GM12878 (cell line): ENCODE measurements at regions not wholly inside any gene's neighbourhood (a gene's known extent, or its start where the extent isn't known, plus 50 kb on each side); places are given as distances from the start of the nearest gene placed in this dataset.

Experiments used
- ATAC-seq: fragments of 200-7000 bp; cut with Tn5 transposase; 3 replicates; pipeline ENCODE4 v1.9.1; 2020; ENCODE audit warnings: mild to moderate bottlenecking, moderate library complexity
- BruUV-seq: library from RNA; stranded (reverse); fragments of 400-500 nt; replicated peaks from 2 replicates; lab custom pipeline; 2021; lab: Mats Ljungman, UMichigan
- CTCF ChIA-PET: fragments of 300-600 bp; sonication (Branson Sonifier 250); formaldehyde crosslinking; extraction: SDS; loops from one replicate; lab custom pipeline; 2021; ENCODE audit warnings: inconsistent platforms; lab: Yijun Ruan, JAX
- POLR2A ChIA-PET: fragments of 350-600 bp; formaldehyde crosslinking; extraction: SDS; loops from one replicate; lab custom pipeline; 2021; ENCODE audit warnings: inconsistent platforms; lab: Charles Lee
- RAD21 ChIA-PET: fragments of 300-600 bp; sonication (Branson Sonifier 250); formaldehyde crosslinking; loops from one replicate; lab custom pipeline; 2023; ENCODE audit warnings: antibody characterized with exemption; ENCODE audit not compliant: unreplicated experiment; lab: Charles Lee
- SMC1A ChIA-PET: fragments of 300-600 bp; sonication (Branson Sonifier 250); formaldehyde crosslinking; loops from one replicate; lab custom pipeline; 2023; ENCODE audit not compliant: unreplicated experiment, uncharacterized antibody; lab: Charles Lee
- DNase-seq: peaks from one replicate; pipeline ENCODE4 v3.0.0-alpha.2; 2011; ENCODE audit warnings: low read depth, low spot score
- FAIRE-seq: peaks from 3 replicates; lab custom pipeline; 2011; peaks lifted over from hg19 to GRCh38; lab: Jason Lieb, UNC
- H2AFZ ChIP-seq: 2 replicates; pipeline ENCODE4 v1.6.0; 2011; ENCODE audit warnings: low read depth, low read length, control low read depth; ENCODE audit not compliant: control insufficient read depth
- H3K27ac ChIP-seq: 2 replicates; pipeline ENCODE4 v1.5.1; 2011; ENCODE audit warnings: control low read depth; ENCODE audit not compliant: control insufficient read depth, insufficient read depth
- H3K27me3 ChIP-seq, 2 experiments: replicated peaks in 1 of 2; 2 replicates each; pipeline versions ENCODE4 v1.6.0 to v1.6.1; 2011; ENCODE audit warnings: low read length in 1 of 2; ENCODE audit not compliant: control insufficient read depth in 2 of 2, insufficient read depth in 2 of 2
- H3K36me3 ChIP-seq, 2 experiments: 2 replicates each; pipeline ENCODE4 v1.5.1; 2011; ENCODE audit warnings: low read length in 1 of 2; ENCODE audit not compliant: control insufficient read depth in 2 of 2, insufficient read depth in 2 of 2
- H3K4me1 ChIP-seq: 2 replicates; pipeline ENCODE4 v1.6.1; 2011; ENCODE audit warnings: mild to moderate bottlenecking, low read length, moderate library complexity, mixed read lengths; ENCODE audit not compliant: control insufficient read depth, insufficient read depth
- H3K4me2 ChIP-seq: 2 replicates; pipeline ENCODE4 v1.6.0; 2011; ENCODE audit warnings: control low read depth; ENCODE audit not compliant: control insufficient read depth, insufficient read depth
- H3K4me3 ChIP-seq: fragments of 200-600 bp; sonication (generic); 2 replicates; pipeline ENCODE4 v1.5.1; 2016
- H3K79me2 ChIP-seq: 2 replicates; pipeline ENCODE4 v1.6.0; 2011; ENCODE audit warnings: low read length; ENCODE audit not compliant: control insufficient read depth, insufficient read depth
- H3K9ac ChIP-seq: 2 replicates; pipeline ENCODE4 v1.8.0; 2011; ENCODE audit warnings: low read length, control low read depth, mixed read lengths; ENCODE audit not compliant: control insufficient read depth, insufficient read depth
- H3K9me3 ChIP-seq: replicated peaks from 3 replicates; pipeline ENCODE4 v1.5.1; 2011; ENCODE audit warnings: mild to moderate bottlenecking, low read length; ENCODE audit not compliant: control insufficient read depth, insufficient read depth
- H4K20me1 ChIP-seq: 2 replicates; pipeline ENCODE4 v1.6.0; 2011; ENCODE audit not compliant: control insufficient read depth, insufficient read depth
- BACH1 ChIP-seq: fragments of 450-650 bp; IDR thresholded peaks from 2 replicates; pipeline ENCODE4 v1.6.1; 2017; ENCODE audit warnings: mild to moderate bottlenecking, borderline replicate concordance
- DPF2 ChIP-seq: fragments of 450-650 bp; IDR thresholded peaks from 2 replicates; pipeline ENCODE4 v1.6.1; 2017; ENCODE audit warnings: mild to moderate bottlenecking
- E4F1 ChIP-seq: fragments of 450-650 bp; IDR thresholded peaks from 2 replicates; pipeline ENCODE4 v1.6.1; 2018; ENCODE audit warnings: borderline replicate concordance, mild to moderate bottlenecking; ENCODE audit not compliant: partially characterized antibody
- EED ChIP-seq: sonication (generic); IDR thresholded peaks from 2 replicates; pipeline ENCODE4 v1.6.1; 2016; ENCODE audit warnings: antibody characterized with exemption, low read depth
- EGR1 ChIP-seq, 2 experiments: IDR thresholded peaks; 1 replicate in 1 of 2; 2 replicates in 1 of 2; pipeline ENCODE4 v1.6.1; 2011 to 2012; ENCODE audit warnings: low read depth in 2 of 2, low read length in 2 of 2, borderline replicate concordance in 1 of 2, mild to moderate bottlenecking in 1 of 2, moderate library complexity in 1 of 2
- GABPA ChIP-seq: IDR thresholded peaks from 2 replicates; pipeline ENCODE4 v1.6.1; 2014; ENCODE audit warnings: antibody characterized with exemption, low read depth, mild to moderate bottlenecking, inconsistent platforms
- IKZF2 ChIP-seq, 2 experiments: fragments of 450-650 bp; IDR thresholded peaks; 2 replicates each; pipeline ENCODE4 v1.6.1; 2017; ENCODE audit warnings: mild to moderate bottlenecking in 2 of 2, moderate library complexity in 2 of 2
- NR2C2 ChIP-seq: IDR thresholded peaks from 2 replicates; pipeline ENCODE4 v1.6.1; 2011; ENCODE audit warnings: borderline replicate concordance, low read depth; ENCODE audit not compliant: control insufficient read depth, insufficient read length
- RCOR1 ChIP-seq: conservative IDR thresholded peaks from 2 replicates; pipeline ENCODE4 v1.6.1; 2012; ENCODE audit warnings: low read depth, low read length, improper control_type of control experiment
- REST ChIP-seq: IDR thresholded peaks from 2 replicates; pipeline ENCODE4 v1.6.1; 2012; ENCODE audit warnings: mild to moderate bottlenecking, low read depth, low read length
- STAT1 ChIP-seq: fragments of 450-650 bp; conservative IDR thresholded peaks from 2 replicates; pipeline ENCODE4 v1.6.1; 2014; ENCODE audit warnings: antibody characterized with exemption, mild to moderate bottlenecking
- USF2 ChIP-seq: IDR thresholded peaks from 2 replicates; pipeline ENCODE4 v1.6.1; 2011; ENCODE audit warnings: low read depth, low read length, improper control_type of control experiment, borderline replicate concordance
- ZNF24 ChIP-seq: fragments of 450-650 bp; IDR thresholded peaks from 2 replicates; pipeline ENCODE4 v1.6.1; 2017; ENCODE audit warnings: antibody characterized with exemption, mild to moderate bottlenecking
- WGBS: methylation state at CpG from one replicate; pipeline ENCODE4 v1.1.6; 2016; ENCODE audit warnings: low lambda C conversion rate; ENCODE audit not compliant: insufficient replicate concordance, insufficient coverage; ENCODE audit errors: missing lambda C conversion rate; 5-methylcytosine and 5-hydroxymethylcytosine counted together
- in situ Hi-C: fragments of 300-500 bp; cut with MboI; formaldehyde crosslinking; loops from 9 replicates; pipeline ENCODE4 v1.14.3; 2018; ENCODE audit warnings: mixed read lengths
- intact Hi-C: fragments of 100-400 bp; cut with micrococcal nuclease; formaldehyde crosslinking; loops from one replicate; pipeline ENCODE4 v1.14.2; 2022; ENCODE audit not compliant: unreplicated experiment
- TF ChIP-seq, protein P1 (sequence below): fragments of 450-650 bp; IDR thresholded peaks from 2 replicates; pipeline ENCODE4 v1.6.1; 2016; ENCODE audit warnings: mild to moderate bottlenecking

GRCh38 chr2:165022781-165023180 is 67.5 kb upstream of the SLC38A11 start:
- Histone ChIP-seq H3K79me2 (no peaks in the 10 kb centered on the region), H3K9ac (no peak overlapping the region), H3K4me2 (no peak overlapping the region), H4K20me1 (no peaks in the 10 kb centered on the region), H3K27me3 (no peaks in the 10 kb centered on the region), H3K4me1 (no peaks in the 10 kb centered on the region), H3K36me3 (no peaks in the 10 kb centered on the region), H2AFZ (no peak overlapping the region), H3K27ac (no peak overlapping the region), H3K4me3 (no peak overlapping the region)
- in situ Hi-C loops: no loop called here
- ChIA-PET CTCF (no interaction called here), RAD21 (no interaction called here)
- DNase-seq: no peak
- no peak for ATAC-seq
- FAIRE-seq: no peak
- 38% methylated on average over 6 of the region's 6 CpGs for WGBS
- intact Hi-C loops: no loop called here
- no TSS peak for BruUV-seq
- TF ChIP-seq REST (no peak), IKZF2 (IDR thresholded peaks at IDR 0.05) (no peak), BACH1 (no peak), GABPA (no peak), USF2 (no peak), ZNF24 (no peak), NR2C2 (no peak), DPF2 (no peak), STAT1 (no peak), RCOR1 (no peak), EGR1 (IDR thresholded peaks at IDR 0.05; ENCODE audit: borderline replicate concordance in 1 of 2, low read depth in 2 of 2, low read length in 2 of 2) (no peak), EED (no peak), E4F1 (no peak)
- TF ChIP-seq, protein P1, sequence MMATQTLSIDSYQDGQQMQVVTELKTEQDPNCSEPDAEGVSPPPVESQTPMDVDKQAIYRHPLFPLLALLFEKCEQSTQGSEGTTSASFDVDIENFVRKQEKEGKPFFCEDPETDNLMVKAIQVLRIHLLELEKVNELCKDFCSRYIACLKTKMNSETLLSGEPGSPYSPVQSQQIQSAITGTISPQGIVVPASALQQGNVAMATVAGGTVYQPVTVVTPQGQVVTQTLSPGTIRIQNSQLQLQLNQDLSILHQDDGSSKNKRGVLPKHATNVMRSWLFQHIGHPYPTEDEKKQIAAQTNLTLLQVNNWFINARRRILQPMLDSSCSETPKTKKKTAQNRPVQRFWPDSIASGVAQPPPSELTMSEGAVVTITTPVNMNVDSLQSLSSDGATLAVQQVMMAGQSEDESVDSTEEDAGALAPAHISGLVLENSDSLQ: no peak
- TF ChIP-seq, all 136 proteins: peak for 0
- no peaks in the 10 kb centered on the region for H3K9me3 ChIP-seq
- POLR2A ChIA-PET: no interaction called here
- SMC1A ChIA-PET: no interaction called here
